Smooth muscle cell (in vitro differentiated cells): ENCODE measurements at regions not wholly inside any gene's neighbourhood (a gene's known extent, or its start where the extent isn't known, plus 50 kb on each side); places are given as distances from the start of the nearest gene placed in this dataset.

Source experiments
- DNase-seq: peaks from one replicate; lab custom pipeline; 2025; ENCODE audit not compliant: unreplicated experiment; lab: John Stamatoyannopoulos, UW
- H2AFZ ChIP-seq: fragments of 200-600 bp; sonication (generic); 2 replicates; pipeline ENCODE4 v1.6.0; 2016; ENCODE audit warnings: antibody characterized with exemption, low read depth, mild to moderate bottlenecking
- H3F3A ChIP-seq: fragments of 200-600 bp; sonication (generic); 2 replicates; pipeline ENCODE4 v1.6.0; 2017; ENCODE audit warnings: antibody characterized with exemption, low read depth
- H3K27ac ChIP-seq: fragments of 200-600 bp; sonication (generic); 2 replicates; pipeline ENCODE4 v1.5.1; 2016; ENCODE audit warnings: low read depth, mild to moderate bottlenecking
- H3K27me3 ChIP-seq: fragments of 200-600 bp; sonication (generic); 2 replicates; pipeline ENCODE4 v1.6.1; 2016; ENCODE audit warnings: low read depth, mild to moderate bottlenecking
- H3K36me3 ChIP-seq: fragments of 200-600 bp; sonication (generic); 2 replicates; pipeline ENCODE4 v1.5.1; 2016; ENCODE audit warnings: low read depth
- H3K4me1 ChIP-seq: fragments of 200-600 bp; sonication (generic); 2 replicates; pipeline ENCODE4 v1.5.1; 2016; ENCODE audit warnings: low read depth
- H3K4me2 ChIP-seq: fragments of 200-600 bp; sonication (generic); 2 replicates; pipeline ENCODE4 v1.6.0; 2016; ENCODE audit warnings: mild to moderate bottlenecking
- H3K4me3 ChIP-seq: fragments of 200-600 bp; sonication (generic); 2 replicates; pipeline ENCODE4 v1.5.1; 2016; ENCODE audit warnings: mild to moderate bottlenecking
- H3K79me2 ChIP-seq: fragments of 200-600 bp; sonication (generic); 2 replicates; pipeline ENCODE4 v1.6.0; 2016; ENCODE audit warnings: low read depth, mild to moderate bottlenecking
- H3K9ac ChIP-seq: fragments of 200-600 bp; sonication (generic); 2 replicates; pipeline ENCODE4 v1.6.0; 2016; ENCODE audit warnings: low read depth
- H3K9me3 ChIP-seq: fragments of 200-600 bp; sonication (generic); replicated peaks from 2 replicates; pipeline ENCODE4 v1.5.1; 2016; ENCODE audit warnings: low read depth
- H4K20me1 ChIP-seq: fragments of 200-600 bp; sonication (generic); 2 replicates; pipeline ENCODE4 v1.6.0; 2016; ENCODE audit warnings: low read depth
- CTCF ChIP-seq: fragments of 200-600 bp; sonication (generic); IDR thresholded peaks from 2 replicates; pipeline ENCODE4 v1.5.1; 2017; ENCODE audit warnings: borderline replicate concordance, mild to moderate bottlenecking, antibody characterized with exemption; ENCODE audit not compliant: insufficient read depth, poor library complexity, severe bottlenecking
- WGBS: methylation state at CpG from one replicate; pipeline ENCODE4 v1.1.7; 2016; ENCODE audit warnings: low lambda C conversion rate; 5-methylcytosine and 5-hydroxymethylcytosine counted together

- H3K4me2 ChIP-seq = no peak overlapping the region
- H3K9ac ChIP-seq = no peak overlapping the region
- no peaks in the 10 kb centered on the region for H3K36me3 ChIP-seq
- no peaks in the 10 kb centered on the region for H4K20me1 ChIP-seq
- H3K27ac ChIP-seq = no peak overlapping the region
- no peaks in the 10 kb centered on the region for H3K79me2 ChIP-seq
- no peak for DNase-seq
- no peak for TF ChIP-seq CTCF
- H3F3A ChIP-seq = no peaks in the 10 kb centered on the region
- peak overlapping the region; percentile 77 for H2AFZ ChIP-seq
- H3K27me3 ChIP-seq = no peaks in the 10 kb centered on the region
- no peak overlapping the region for H3K4me3 ChIP-seq
- 88% methylated on average over 2 of the region's 2 CpGs for WGBS
- no peaks in the 10 kb centered on the region for H3K4me1 ChIP-seq
- H3K9me3 ChIP-seq = no peaks in the 10 kb centered on the region
Measured at GRCh38 chr6:18326001-18326400, 61.1 kb upstream of the RNF144B start.

DNA sequence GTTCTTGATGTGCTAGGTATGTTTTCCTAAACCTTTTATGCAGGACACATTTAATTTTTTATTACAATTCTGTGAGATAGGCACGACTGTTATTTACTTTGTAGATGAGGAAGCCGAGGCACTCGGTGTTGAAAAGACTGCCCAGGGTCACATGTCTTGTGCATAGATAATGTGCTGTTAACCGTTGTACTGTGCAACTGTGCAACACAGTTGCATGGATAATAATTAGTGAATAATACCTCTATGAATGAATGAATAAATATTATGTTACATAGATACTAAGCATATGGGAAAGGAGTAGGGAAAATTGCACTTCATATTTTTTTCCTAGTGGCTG, 60.3 kb upstream of the DEK start:
- H3K27me3 ChIP-seq = no peaks in the 10 kb centered on the region

DNA sequence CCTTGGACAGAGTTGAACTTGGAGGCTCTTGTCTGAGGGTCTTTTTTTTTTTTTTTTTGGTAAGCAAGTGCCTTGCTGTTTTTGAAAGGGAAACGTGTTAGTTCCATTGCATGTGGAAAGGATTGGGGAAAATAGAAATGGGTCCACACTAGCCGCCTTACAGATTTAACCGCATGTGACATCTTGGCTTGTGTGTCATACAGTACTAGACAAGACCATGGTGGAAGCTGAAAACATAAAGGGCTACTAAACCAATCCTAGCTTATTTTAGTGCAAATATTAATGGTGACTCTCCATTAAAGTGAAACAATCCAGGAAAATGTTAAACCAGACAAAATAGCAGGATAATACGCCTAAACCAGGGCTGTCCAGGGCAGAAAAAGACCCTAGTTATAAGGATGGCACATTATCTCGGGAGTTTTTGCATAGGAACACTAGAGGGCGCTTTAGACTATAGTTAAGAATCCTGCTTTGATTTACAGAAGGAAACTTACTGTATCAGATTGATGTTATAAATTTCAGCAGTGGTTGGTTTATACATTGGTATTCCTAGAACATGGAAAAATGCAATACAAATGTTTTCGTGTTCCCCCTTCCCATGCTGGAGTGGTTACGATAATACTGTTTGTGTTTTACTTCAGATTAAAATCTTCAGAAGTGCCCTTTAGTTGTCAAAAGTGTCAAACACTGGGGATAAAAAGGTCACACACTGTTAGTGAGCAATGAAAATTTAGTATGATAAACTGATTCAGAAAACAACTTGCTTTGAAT, 59.8 kb upstream of the DEK start:
- Histone ChIP-seq H4K20me1 (no peaks in the 10 kb centered on the region), H2AFZ (no peak overlapping the region), H3K79me2 (no peaks in the 10 kb centered on the region), H3K4me3 (no peak overlapping the region), H3K36me3 (no peaks in the 10 kb centered on the region), H3F3A (no peaks in the 10 kb centered on the region), H3K4me1 (no peaks in the 10 kb centered on the region), H3K4me2 (no peak overlapping the region), H3K27me3 (no peaks in the 10 kb centered on the region), H3K9ac (no peak overlapping the region), H3K27ac (no peak overlapping the region), H3K9me3 (no peaks in the 10 kb centered on the region)
- WGBS = 36% methylated on average over 8 of the region's 8 CpGs
- peak; percentile 88 for TF ChIP-seq CTCF
- DNase-seq = no peak

More for the DNA sequence above, 60.3 kb upstream of the DEK start:
- H3K9me3 ChIP-seq = no peaks in the 10 kb centered on the region
- TF ChIP-seq CTCF = no peak
- no peak overlapping the region for H3K4me2 ChIP-seq
- H3K27ac ChIP-seq = no peak overlapping the region
- 82% methylated on average over 4 of the region's 4 CpGs for WGBS
- H3K4me1 ChIP-seq = no peaks in the 10 kb centered on the region
- H2AFZ ChIP-seq = no peak overlapping the region
- H4K20me1 ChIP-seq = no peaks in the 10 kb centered on the region
- H3F3A ChIP-seq = no peaks in the 10 kb centered on the region
- H3K36me3 ChIP-seq = no peaks in the 10 kb centered on the region
- no peaks in the 10 kb centered on the region for H3K79me2 ChIP-seq
- DNase-seq = no peak
- H3K4me3 ChIP-seq = no peak overlapping the region
- no peak overlapping the region for H3K9ac ChIP-seq

DNA sequence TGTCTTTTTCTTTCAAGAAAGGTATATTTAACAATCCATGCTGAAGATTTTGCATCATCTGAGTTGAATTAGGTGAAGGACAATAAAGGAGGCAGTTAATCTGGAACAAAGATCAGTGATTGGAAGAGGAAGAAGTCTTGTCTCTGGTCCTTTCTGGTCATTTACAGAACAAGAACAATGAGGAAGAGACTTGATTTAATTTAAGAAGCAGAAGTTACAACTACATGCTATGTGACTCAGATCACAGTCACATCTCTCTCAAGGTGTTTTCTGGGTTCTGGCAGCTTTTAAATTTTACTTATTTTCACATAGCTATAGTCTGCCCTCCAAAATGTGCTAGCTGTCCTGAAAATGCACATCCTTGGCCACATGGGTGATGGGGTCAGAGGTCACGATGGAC, 53.5 kb upstream of the DEK start:
- Histone ChIP-seq H3K27me3 (no peaks in the 10 kb centered on the region), H3K36me3 (no peaks in the 10 kb centered on the region), H3K9me3 (no peaks in the 10 kb centered on the region), H2AFZ (no peak overlapping the region), H3K79me2 (no peaks in the 10 kb centered on the region), H3K4me1 (no peaks in the 10 kb centered on the region), H3K4me3 (no peak overlapping the region), H4K20me1 (no peaks in the 10 kb centered on the region), H3K27ac (no peak overlapping the region), H3K4me2 (no peak overlapping the region), H3K9ac (no peak overlapping the region), H3F3A (no peaks in the 10 kb centered on the region)
- no peak for DNase-seq
- no peak for TF ChIP-seq CTCF
- WGBS = 0% methylated on average over 1 of the region's 1 CpG
